Mesodermal cell (in vitro differentiated cells): ENCODE measurements at regions not wholly inside any gene's neighbourhood (a gene's known extent, or its start where the extent isn't known, plus 50 kb on each side); places are given as distances from the start of the nearest gene placed in this dataset.

Experiments
- H3K27ac ChIP-seq: 2 replicates; pipeline ENCODE4 v1.7.0; 2013; ENCODE audit warnings: mild to moderate bottlenecking, low read depth, low read length, moderate library complexity; ENCODE audit not compliant: severe bottlenecking
- H3K36me3 ChIP-seq: 2 replicates; pipeline ENCODE4 v1.7.1; 2013; ENCODE audit warnings: mild to moderate bottlenecking, low read length, moderate library complexity; ENCODE audit not compliant: control insufficient read depth, insufficient read depth
- H3K4me1 ChIP-seq: one replicate; pipeline ENCODE4 v1.7.1; 2013; ENCODE audit warnings: mild to moderate bottlenecking, low read length; ENCODE audit not compliant: insufficient read depth, control insufficient read depth, poor library complexity, severe bottlenecking
- H3K4me3 ChIP-seq: 2 replicates; pipeline ENCODE4 v1.7.0; 2013; ENCODE audit warnings: low read length, control low read depth, mild to moderate bottlenecking; ENCODE audit not compliant: insufficient read depth, poor library complexity, severe bottlenecking; ENCODE audit errors: extremely low read depth
- H3K9me3 ChIP-seq: 2 replicates; pipeline ENCODE4 v1.7.1; 2013; ENCODE audit warnings: mild to moderate bottlenecking, low read length, moderate library complexity; ENCODE audit not compliant: control insufficient read depth
- WGBS, 2 experiments: methylation state at CpG; one replicate each; pipeline ENCODE4 v1.1.5; 2013; ENCODE audit warnings: missing lambda C conversion rate in 2 of 2; ENCODE audit not compliant: insufficient coverage in 2 of 2; 5-methylcytosine and 5-hydroxymethylcytosine counted together

DNA sequence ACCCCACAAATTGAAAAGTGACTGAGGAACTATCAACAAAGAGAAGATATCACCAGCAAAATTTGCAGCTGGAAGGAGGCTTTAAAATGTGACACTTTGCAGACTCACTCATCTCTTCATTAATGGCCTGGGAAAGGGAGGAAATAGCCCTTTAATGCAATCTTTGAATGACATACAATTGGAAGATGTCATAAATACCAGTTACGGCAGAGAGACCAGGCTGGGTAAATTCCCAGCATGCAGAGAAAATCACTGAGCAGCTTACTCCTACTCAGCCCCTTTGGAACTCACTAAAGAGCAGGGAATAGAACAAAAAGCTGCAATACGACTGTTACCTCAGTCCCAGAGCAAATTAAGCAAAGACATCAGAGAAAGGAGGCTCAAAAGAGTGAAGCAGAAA lies 238.9 kb downstream of the HS3ST1 start:
- Histone ChIP-seq H3K4me3 (no peak overlapping the region), H3K9me3 (no peaks in the 10 kb centered on the region), H3K4me1 (peaks cover 10% of the 10 kb centered on the region), H3K27ac (peak overlapping the region; percentile 64), H3K36me3 (no peaks in the 10 kb centered on the region)
- WGBS, 2 experiments, result 20 to 50% methylated on average over 1 to 2 of the region's 2 CpGs

DNA sequence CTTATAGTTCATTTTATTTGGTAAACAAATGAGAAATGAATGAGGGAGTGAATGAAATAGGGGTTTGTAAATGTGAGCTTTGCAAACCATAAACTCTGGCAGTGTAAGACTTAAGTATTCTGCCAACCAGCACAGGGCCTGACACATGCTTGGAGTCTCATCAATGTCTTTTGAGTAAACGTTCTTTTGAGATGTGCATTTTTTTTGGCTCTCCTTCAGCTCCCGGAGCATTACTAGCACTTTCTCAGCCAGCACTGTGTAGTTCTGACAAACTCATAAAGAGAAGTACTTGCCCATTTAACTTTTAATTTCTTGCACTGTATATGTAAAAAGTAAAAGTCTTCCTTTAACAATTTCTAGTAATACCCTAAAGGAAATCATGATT lies 245.3 kb downstream of the HS3ST1 start:
- Histone ChIP-seq H3K4me3 (no peak overlapping the region), H3K4me1 (no peaks in the 10 kb centered on the region), H3K9me3 (no peaks in the 10 kb centered on the region), H3K36me3 (no peaks in the 10 kb centered on the region), H3K27ac (no peak overlapping the region)
- 79% methylated on average over 2 of the region's 2 CpGs; no CpG with 5 or more reads in 1 of the 2 experiments for WGBS, 2 experiments

DNA sequence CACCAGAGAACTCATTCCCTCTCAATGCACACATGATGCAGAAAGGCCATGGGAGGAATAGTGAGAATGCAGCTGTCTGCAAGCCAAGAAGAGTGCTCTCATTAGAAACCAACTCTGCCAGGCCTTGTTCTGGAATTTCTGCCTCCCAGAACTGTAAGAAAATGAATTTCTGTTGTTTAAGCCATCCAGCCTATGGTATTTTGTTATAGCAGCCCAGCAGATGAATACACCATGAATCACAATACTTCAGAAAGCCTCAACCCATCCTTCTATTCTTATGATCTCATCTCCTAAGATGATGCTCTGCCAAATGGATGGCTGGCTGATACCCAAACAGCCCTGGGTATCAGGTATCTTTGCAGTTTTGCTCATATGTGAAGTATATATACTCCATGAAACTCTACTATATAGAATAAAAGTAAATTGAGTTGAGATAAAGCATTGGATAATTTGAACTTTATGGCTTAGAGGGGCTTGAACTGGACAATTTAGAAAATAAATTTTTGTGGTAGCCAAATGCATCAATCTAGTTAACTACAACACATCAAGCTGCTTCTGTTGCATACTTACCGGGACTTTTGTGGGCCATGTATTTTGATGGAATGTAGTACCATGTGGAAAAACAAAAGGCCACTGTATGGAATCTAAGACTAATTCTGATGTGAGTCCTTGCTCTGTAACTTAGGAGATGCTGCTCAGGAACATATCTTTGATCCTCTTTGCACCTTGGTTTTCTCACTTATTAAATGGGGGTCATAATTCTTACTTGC lies 245.9 kb downstream of the HS3ST1 start:
- no peaks in the 10 kb centered on the region for H3K36me3 ChIP-seq
- no peaks in the 10 kb centered on the region for H3K9me3 ChIP-seq
- no CpG with 5 or more reads among the region's 1 CpG for WGBS, 2 experiments
- H3K4me3 ChIP-seq, result no peak overlapping the region
- H3K4me1 ChIP-seq, result no peaks in the 10 kb centered on the region
- H3K27ac ChIP-seq, result no peak overlapping the region

DNA sequence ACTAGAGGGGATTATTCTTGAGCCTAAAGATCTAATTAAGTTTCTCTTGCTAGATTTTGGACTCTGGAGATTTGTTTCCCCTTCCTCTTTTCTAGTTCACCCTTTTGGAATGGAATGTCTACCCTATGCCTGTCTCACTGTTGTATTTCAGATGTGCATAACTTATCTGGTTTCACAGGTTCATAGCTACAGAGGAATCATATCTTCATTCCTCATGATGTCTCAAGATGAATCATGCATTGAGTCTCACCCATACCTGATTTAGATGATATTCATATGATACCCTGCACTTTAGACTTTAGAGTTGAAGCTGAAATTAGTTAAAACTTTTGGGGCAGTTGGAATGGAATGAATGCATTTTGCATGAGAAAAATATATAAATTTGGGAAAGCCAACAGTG lies 246.7 kb downstream of the HS3ST1 start:
- H3K27ac ChIP-seq, result no peak overlapping the region
- H3K4me1 ChIP-seq, result no peaks in the 10 kb centered on the region
- no peaks in the 10 kb centered on the region for H3K9me3 ChIP-seq
- no peaks in the 10 kb centered on the region for H3K36me3 ChIP-seq
- no peak overlapping the region for H3K4me3 ChIP-seq

DNA sequence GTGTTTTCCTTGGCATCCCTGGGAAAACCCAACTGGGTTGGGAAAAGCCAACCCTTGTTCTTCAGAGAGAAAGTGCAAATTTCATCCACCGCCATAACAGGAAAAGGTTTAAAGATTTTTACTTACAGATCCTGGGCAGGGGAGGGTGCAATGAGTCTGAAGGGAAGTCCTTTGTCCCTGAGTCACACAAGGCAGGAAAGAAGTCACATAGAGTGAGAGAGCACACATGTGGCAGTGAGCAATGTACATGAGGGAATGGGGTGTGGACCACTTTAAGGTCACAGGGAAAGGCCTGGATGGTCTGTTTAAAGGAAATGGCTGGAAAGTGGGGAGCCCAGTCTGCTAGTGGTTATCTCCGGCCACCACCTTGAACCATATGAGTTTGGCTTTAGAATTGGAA lies 248.9 kb downstream of the HS3ST1 start:
- H3K27ac ChIP-seq, result no peak overlapping the region
- H3K4me3 ChIP-seq, result no peak overlapping the region
- no peaks in the 10 kb centered on the region for H3K36me3 ChIP-seq
- peaks cover 1% of the 10 kb centered on the region for H3K4me1 ChIP-seq
- no peaks in the 10 kb centered on the region for H3K9me3 ChIP-seq
- WGBS, 2 experiments, result 94 to 100% methylated on average over 1 to 2 of the region's 2 CpGs

DNA sequence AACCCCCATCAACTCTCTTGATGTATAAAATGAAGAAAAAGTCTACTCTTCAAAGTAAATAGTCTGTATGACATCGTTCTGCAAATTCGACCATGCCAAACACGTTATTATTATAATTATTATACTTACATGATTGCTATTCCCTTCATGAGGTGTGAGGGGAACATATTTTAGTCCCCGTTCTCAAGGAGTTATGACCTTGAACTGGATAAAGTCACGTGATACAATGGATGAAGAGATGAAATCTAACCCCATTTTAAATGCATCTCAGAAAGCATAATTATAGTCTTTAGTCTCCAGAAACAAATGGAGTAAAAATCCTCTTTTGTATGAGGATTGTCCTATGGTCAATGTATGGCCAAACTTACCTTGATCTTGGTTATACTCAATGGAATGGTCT lies 250.3 kb downstream of the HS3ST1 start:
- no CpG with 5 or more reads among the region's 5 CpGs for WGBS, 2 experiments
- no peaks in the 10 kb centered on the region for H3K9me3 ChIP-seq
- H3K36me3 ChIP-seq, result no peaks in the 10 kb centered on the region
- H3K4me1 ChIP-seq, result peaks cover 4% of the 10 kb centered on the region
- H3K4me3 ChIP-seq, result no peak overlapping the region
- no peak overlapping the region for H3K27ac ChIP-seq

DNA sequence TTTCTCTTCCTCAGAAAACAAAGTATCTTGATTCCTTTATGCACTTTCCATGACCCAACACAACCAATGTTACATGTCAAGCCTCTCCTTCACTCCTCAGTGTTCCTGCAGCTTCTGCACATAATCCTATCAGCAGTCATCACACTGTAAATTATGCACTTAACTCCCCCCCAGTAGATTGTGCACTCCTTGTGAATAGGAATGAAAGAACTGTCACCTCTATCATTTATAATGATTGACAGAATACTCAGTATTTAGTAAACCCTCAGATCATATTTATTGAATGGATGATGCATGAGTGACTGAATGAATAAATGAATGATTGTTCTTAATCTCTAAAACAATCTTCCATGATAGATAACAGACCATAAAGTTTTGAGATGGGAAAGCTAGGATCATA lies 253.3 kb downstream of the HS3ST1 start:
- no peak overlapping the region for H3K27ac ChIP-seq
- H3K9me3 ChIP-seq, result no peaks in the 10 kb centered on the region
- no peaks in the 10 kb centered on the region for H3K36me3 ChIP-seq
- H3K4me3 ChIP-seq, result no peak overlapping the region
- H3K4me1 ChIP-seq, result peaks cover 4% of the 10 kb centered on the region

DNA sequence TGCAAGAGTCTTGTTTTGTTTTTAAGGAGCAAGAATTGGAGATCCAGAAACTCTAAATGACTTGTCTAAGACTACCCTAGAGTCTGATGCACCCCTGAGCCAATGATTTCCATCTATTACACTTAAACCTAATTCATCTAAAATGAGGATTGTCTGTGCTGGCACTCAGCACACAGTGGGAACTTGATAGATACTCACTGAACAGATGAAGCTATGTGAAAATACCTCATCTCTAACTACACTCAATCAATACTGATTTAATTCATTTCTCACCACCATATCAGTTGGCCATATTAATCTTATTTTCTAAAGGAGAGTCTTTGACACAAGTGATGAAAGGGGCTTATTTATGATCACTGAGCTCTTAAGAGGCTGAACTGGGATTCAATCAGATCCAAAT lies 262.1 kb downstream of the HS3ST1 start:
- no peaks in the 10 kb centered on the region for H3K4me1 ChIP-seq
- H3K9me3 ChIP-seq, result peaks cover 3% of the 10 kb centered on the region
- no peak overlapping the region for H3K27ac ChIP-seq
- H3K36me3 ChIP-seq, result no peaks in the 10 kb centered on the region
- no peak overlapping the region for H3K4me3 ChIP-seq

DNA sequence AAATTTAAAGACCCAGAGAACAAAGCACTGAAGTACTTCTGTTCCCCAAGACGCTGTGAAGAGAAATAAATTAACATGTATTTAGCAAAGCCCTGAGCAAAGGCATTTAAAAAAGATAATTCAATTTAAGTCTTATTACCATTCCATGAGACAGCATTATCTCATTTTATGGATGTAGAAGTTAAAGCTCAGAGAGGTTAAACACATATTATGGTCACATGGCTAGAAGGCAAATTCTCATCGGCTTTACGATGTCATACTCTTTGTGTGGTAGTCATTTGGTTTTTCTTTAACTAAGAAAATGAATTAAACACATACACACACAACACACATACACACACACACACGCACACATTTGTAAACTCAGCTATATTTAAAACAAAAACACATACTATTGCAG lies 262.7 kb downstream of the HS3ST1 start:
- WGBS, 2 experiments, result 100% methylated on average over 3 of the region's 4 CpGs; no CpG with 5 or more reads in 1 of the 2 experiments
- H3K4me1 ChIP-seq, result no peaks in the 10 kb centered on the region

DNA sequence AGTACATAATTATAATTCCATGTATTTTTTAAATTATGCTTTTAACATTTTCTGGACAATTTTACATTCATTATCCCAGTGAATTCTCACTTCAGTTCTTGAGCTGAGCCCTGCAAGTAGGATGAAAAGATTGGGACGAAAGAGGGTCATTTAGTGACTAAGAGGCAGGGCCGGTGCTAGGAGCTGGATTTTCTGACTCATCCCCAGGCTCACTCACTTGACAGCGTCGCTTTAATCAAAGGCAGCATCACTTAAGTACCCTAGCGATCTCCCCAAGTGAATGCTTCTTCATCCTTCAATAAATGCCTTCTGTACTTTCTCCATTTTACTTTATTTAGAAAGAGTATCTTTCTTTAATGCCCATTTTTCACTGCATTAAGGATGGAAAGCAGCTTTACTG lies 263.6 kb downstream of the HS3ST1 start:
- no peak overlapping the region for H3K4me3 ChIP-seq
- 28 to 33% methylated on average over 4 to 5 of the region's 5 CpGs for WGBS, 2 experiments
- peak overlapping the region; percentile 17 for H3K27ac ChIP-seq
- no peaks in the 10 kb centered on the region for H3K36me3 ChIP-seq
- peaks cover 3% of the 10 kb centered on the region for H3K9me3 ChIP-seq
- H3K4me1 ChIP-seq, result no peaks in the 10 kb centered on the region

More for the DNA sequence above, 262.7 kb downstream of the HS3ST1 start:
- Histone ChIP-seq H3K9me3 (peaks cover 3% of the 10 kb centered on the region), H3K4me3 (no peak overlapping the region), H3K27ac (no peak overlapping the region), H3K36me3 (no peaks in the 10 kb centered on the region)

DNA sequence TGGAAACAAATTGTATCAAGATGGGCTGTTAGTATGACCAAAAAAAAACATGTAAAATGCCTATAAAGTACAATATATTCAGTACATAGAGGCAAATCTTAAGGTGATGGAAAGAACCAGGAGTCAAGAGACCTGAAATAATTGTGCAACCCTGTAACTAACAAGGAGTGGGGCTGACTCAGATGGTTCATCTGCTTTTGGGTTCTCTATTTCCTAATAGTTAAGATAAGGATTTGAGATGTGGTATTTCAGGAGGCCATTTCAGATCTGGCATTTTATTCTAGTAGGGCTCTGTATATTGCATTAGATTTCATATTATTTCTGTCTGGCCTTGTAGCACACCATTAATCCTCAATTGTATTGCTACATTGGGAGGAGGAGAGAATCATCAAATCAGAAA lies 268.4 kb downstream of the HS3ST1 start:
- Histone ChIP-seq H3K36me3 (no peaks in the 10 kb centered on the region), H3K27ac (no peak overlapping the region), H3K4me3 (no peak overlapping the region), H3K9me3 (peaks cover 3% of the 10 kb centered on the region), H3K4me1 (peaks cover 2% of the 10 kb centered on the region)
